OCI-LY3 (cell line): ENCODE measurements at regions not wholly inside any gene's neighbourhood (a gene's known extent, or its start where the extent isn't known, plus 50 kb on each side); places are given as distances from the start of the nearest gene placed in this dataset.

Experiments used
- CTCF ChIP-seq: fragments of 200-600, 300-600 bp; sonication (generic); IDR thresholded peaks from 2 replicates; pipeline ENCODE4 v1.5.1; 2014; ENCODE audit warnings: antibody characterized with exemption, low read length, low read depth
- EZH2phosphoT487 ChIP-seq: fragments of 200-600 bp; shearing (Covaris generic); IDR thresholded peaks from 2 replicates; pipeline ENCODE4 v1.6.1; 2018; ENCODE audit warnings: antibody characterized with exemption, mixed run types, low read depth

GRCh38 chr2:51454177-51454576, 422.2 kb upstream of the NRXN1 start:
- TF ChIP-seq CTCF, result no peak
- TF ChIP-seq EZH2phosphoT487, result no peak
